H9 (cell line): ENCODE measurements at regions not wholly inside any gene's neighbourhood (a gene's known extent, or its start where the extent isn't known, plus 50 kb on each side); places are given as distances from the start of the nearest gene placed in this dataset.

Experiments
- DNase-seq: peaks from one replicate; pipeline ENCODE4 v3.0.0-alpha.2; 2017
- H2AFZ ChIP-seq: one replicate; pipeline ENCODE4 v1.6.1; 2013; ENCODE audit warnings: mild to moderate bottlenecking, low read length, control low read depth, moderate library complexity
- H2AK5ac ChIP-seq: 2 replicates; pipeline ENCODE4 v1.6.1; 2013; ENCODE audit warnings: low read length, control low read depth, mixed read lengths; ENCODE audit not compliant: insufficient read length
- H2BK120ac ChIP-seq: one replicate; pipeline ENCODE4 v1.6.1; 2013; ENCODE audit warnings: low read depth, mild to moderate bottlenecking, low read length, control low read depth, inconsistent platforms; ENCODE audit not compliant: poor library complexity, severe bottlenecking
- H2BK12ac ChIP-seq: 2 replicates; pipeline ENCODE4 v1.6.1; 2013; ENCODE audit warnings: low read length, control low read depth, mixed read lengths, low read depth; ENCODE audit not compliant: insufficient read length
- H2BK15ac ChIP-seq: 2 replicates; pipeline ENCODE4 v1.6.1; 2013; ENCODE audit warnings: low read depth, low read length, control low read depth
- H2BK20ac ChIP-seq: one replicate; pipeline ENCODE4 v1.6.1; 2013; ENCODE audit warnings: low read depth, mild to moderate bottlenecking, low read length, control low read depth, inconsistent platforms; ENCODE audit not compliant: poor library complexity, severe bottlenecking
- H2BK5ac ChIP-seq: 2 replicates; pipeline ENCODE4 v1.6.1; 2013; ENCODE audit warnings: low read length, control low read depth, mixed read lengths; ENCODE audit not compliant: insufficient read length
- H3K14ac ChIP-seq: 2 replicates; pipeline ENCODE4 v1.6.1; 2013; ENCODE audit warnings: low read length, control low read depth; ENCODE audit not compliant: insufficient read depth
- H3K18ac ChIP-seq: 2 replicates; pipeline ENCODE4 v1.6.1; 2013; ENCODE audit warnings: low read depth, mild to moderate bottlenecking, mixed read lengths, low read length, control low read depth; ENCODE audit not compliant: insufficient read length
- H3K23ac ChIP-seq: 2 replicates; pipeline ENCODE4 v1.6.1; 2013; ENCODE audit warnings: low read length, control low read depth, mixed read lengths, low read depth; ENCODE audit not compliant: insufficient read length
- H3K23me2 ChIP-seq: 2 replicates; pipeline ENCODE4 v1.6.1; 2013; ENCODE audit warnings: low read depth, mild to moderate bottlenecking, mixed read lengths, low read length, control low read depth; ENCODE audit not compliant: insufficient read length, poor library complexity, severe bottlenecking
- H3K27ac ChIP-seq: 2 replicates; pipeline ENCODE4 v1.5.1; 2013; ENCODE audit warnings: low read length, control low read depth, mixed read lengths, low read depth; ENCODE audit not compliant: insufficient read length
- H3K27me3 ChIP-seq: 2 replicates; pipeline ENCODE4 v1.6.1; 2013; ENCODE audit warnings: low read length, control low read depth, inconsistent platforms; ENCODE audit not compliant: insufficient read depth
- H3K4ac ChIP-seq: 2 replicates; pipeline ENCODE4 v1.6.1; 2013; ENCODE audit warnings: low read depth, mild to moderate bottlenecking, control low read depth, inconsistent platforms, low read length, moderate library complexity
- H3K4me1 ChIP-seq: 2 replicates; pipeline ENCODE4 v1.6.1; 2013; ENCODE audit warnings: low read length, control low read depth, inconsistent platforms; ENCODE audit not compliant: insufficient read depth
- H3K4me2 ChIP-seq: 2 replicates; pipeline ENCODE4 v1.6.1; 2013; ENCODE audit warnings: low read length, control low read depth, mixed read lengths; ENCODE audit not compliant: insufficient read length, insufficient read depth
- H3K56ac ChIP-seq: 2 replicates; pipeline ENCODE4 v1.6.1; 2013; ENCODE audit warnings: low read depth, mild to moderate bottlenecking, mixed read lengths, low read length, control low read depth; ENCODE audit not compliant: insufficient read length
- H3K79me1 ChIP-seq: 2 replicates; pipeline ENCODE4 v1.6.1; 2013; ENCODE audit warnings: low read depth, mild to moderate bottlenecking, moderate library complexity, low read length, control low read depth, inconsistent platforms; ENCODE audit not compliant: insufficient read depth, poor library complexity, severe bottlenecking
- H3K79me2 ChIP-seq: 2 replicates; pipeline ENCODE4 v1.6.1; 2013; ENCODE audit warnings: low read length, control low read depth, inconsistent platforms; ENCODE audit not compliant: insufficient read depth
- H3K9ac ChIP-seq: 2 replicates; pipeline ENCODE4 v1.6.1; 2013; ENCODE audit warnings: low read length, control low read depth, mixed read lengths; ENCODE audit not compliant: insufficient read length; ENCODE audit errors: extremely low read depth
- H3K9me3 ChIP-seq: one replicate; pipeline ENCODE4 v1.6.1; 2013; ENCODE audit warnings: low read depth, low read length, inconsistent platforms; ENCODE audit not compliant: control insufficient read depth
- H3T11ph ChIP-seq: one replicate; pipeline ENCODE4 v1.6.1; 2013; ENCODE audit warnings: mild to moderate bottlenecking, low read length, control low read depth, inconsistent platforms
- H4K20me1 ChIP-seq: one replicate; pipeline ENCODE4 v1.6.1; 2013; ENCODE audit not compliant: control insufficient read depth, insufficient read length, insufficient read depth
- H4K5ac ChIP-seq: 2 replicates; pipeline ENCODE4 v1.6.1; 2013; ENCODE audit warnings: low read depth, mild to moderate bottlenecking, mixed read lengths, low read length, control low read depth; ENCODE audit not compliant: insufficient read length
- H4K8ac ChIP-seq: replicated peaks from 2 replicates; pipeline ENCODE4 v1.6.1; 2013; ENCODE audit warnings: low read length, control low read depth, mixed read lengths, low read depth; ENCODE audit not compliant: insufficient read length
- H4K91ac ChIP-seq: 2 replicates; pipeline ENCODE4 v1.6.1; 2013; ENCODE audit warnings: low read depth, mild to moderate bottlenecking, moderate library complexity, mixed read lengths, low read length, control low read depth; ENCODE audit not compliant: insufficient read length
- H3K27ac Mint-ChIP-seq, 3 experiments: 2 replicates in 2 of 3; 3 replicates in 1 of 3; pipeline ENCODE4 v1.8.0; 2020 to 2021; ENCODE audit warnings: mixed read lengths in 3 of 3, mild to moderate bottlenecking in 1 of 3, moderate library complexity in 1 of 3
- H3K27me3 Mint-ChIP-seq: 2 replicates; pipeline ENCODE4 v1.8.0; 2021; ENCODE audit warnings: low read depth, mild to moderate bottlenecking, moderate library complexity, mixed read lengths
- H3K36me3 Mint-ChIP-seq, 3 experiments: 2 replicates in 2 of 3; 3 replicates in 1 of 3; pipeline ENCODE4 v1.8.0; 2020 to 2021; ENCODE audit warnings: low read depth in 3 of 3, mixed read lengths in 3 of 3; ENCODE audit not compliant: insufficient read depth in 1 of 3
- H3K4me1 Mint-ChIP-seq, 2 experiments: 2 replicates each; pipeline ENCODE4 v1.8.0; 2020; ENCODE audit warnings: mixed read lengths in 2 of 2
- H3K4me3 Mint-ChIP-seq, 2 experiments: 2 replicates in 1 of 2; 3 replicates in 1 of 2; pipeline ENCODE4 v1.8.0; 2020 to 2021; ENCODE audit warnings: mild to moderate bottlenecking in 2 of 2, mixed read lengths in 2 of 2, moderate library complexity in 1 of 2
- H3K9me3 Mint-ChIP-seq, 2 experiments: 2 replicates in 1 of 2; 3 replicates in 1 of 2; pipeline ENCODE4 v1.8.0; 2020; ENCODE audit warnings: mild to moderate bottlenecking in 2 of 2, mixed read lengths in 2 of 2, moderate library complexity in 1 of 2
- CTCF ChIP-seq: fragments of 200-600 bp; sonication (generic); conservative IDR thresholded peaks from 3 replicates; pipeline ENCODE4 v1.8.0; 2021; ENCODE audit warnings: antibody characterized with exemption, mild to moderate bottlenecking
- WGBS: extraction: QIAGEN DNeasy Blood & Tissue Kit; methylation state at CpG from one replicate; pipeline ENCODE4 v1.1.7; 2013; ENCODE audit warnings: missing lambda C conversion rate, low lambda C conversion rate, mixed read lengths; ENCODE audit not compliant: insufficient read length; ENCODE audit errors: extremely low coverage; 5-methylcytosine and 5-hydroxymethylcytosine counted together

- no peak overlapping the region for H4K5ac ChIP-seq
- H3K23ac ChIP-seq = no peak overlapping the region
- no peak overlapping the region for H2BK120ac ChIP-seq
- no peak for TF ChIP-seq CTCF
- H3K9ac ChIP-seq = no peak overlapping the region
- H3K27me3 ChIP-seq = no peaks in the 10 kb centered on the region
- no peak overlapping the region for H2AFZ ChIP-seq
- H2AK5ac ChIP-seq = no peak overlapping the region
- no peak overlapping the region for H3K4me2 ChIP-seq
- no peak overlapping the region for H2BK15ac ChIP-seq
- H3K4ac ChIP-seq = no peak overlapping the region
- no peak overlapping the region for H4K8ac ChIP-seq
- H3K23me2 ChIP-seq = no peaks in the 10 kb centered on the region
- H3K56ac ChIP-seq = no peak overlapping the region
- no peak overlapping the region for H3T11ph ChIP-seq
- no peaks in the 10 kb centered on the region for H3K79me2 ChIP-seq
- H2BK12ac ChIP-seq = no peak overlapping the region
- no peaks in the 10 kb centered on the region for H4K20me1 ChIP-seq
- Mint-ChIP-seq H3K9me3 (peaks cover 5 to 6% of the 10 kb centered on the region in 2 experiments; a peak in 4 of 5 replicates), H3K27ac (no peak overlapping the region), H3K4me1 (no peaks in the 10 kb centered on the region), H3K4me3 (no peak overlapping the region), H3K36me3 (peaks cover 0 to 3% (median 0%) of the 10 kb centered on the region in 3 experiments; a peak in 1 of 7 replicates), H3K27me3 (peaks cover 2% of the 10 kb centered on the region)
- no peak for DNase-seq
- no peak overlapping the region for H3K14ac ChIP-seq
- WGBS = no CpG with 5 or more reads among the region's 4 CpGs
- H2BK20ac ChIP-seq = no peak overlapping the region
- H3K27ac ChIP-seq = no peak overlapping the region
- H2BK5ac ChIP-seq = no peak overlapping the region
- H4K91ac ChIP-seq = no peak overlapping the region
- no peak overlapping the region for H3K18ac ChIP-seq
- H3K9me3 ChIP-seq = no peaks in the 10 kb centered on the region
- no peaks in the 10 kb centered on the region for H3K79me1 ChIP-seq
- no peaks in the 10 kb centered on the region for H3K4me1 ChIP-seq
Measured at GRCh38 chr2:235311044-235311443, 182.8 kb upstream of the AGAP1 start.
